ENCODE measurements at regions not wholly inside any gene's neighbourhood (a gene's known extent, or its start where the extent isn't known, plus 50 kb on each side); places are given as distances from the start of the nearest gene placed in this dataset.
"Not testable (repeated sequence)": the region's sequence is repeated elsewhere in the genome, so short reads cannot be mapped to it uniquely, and the experiment has no call there.

DNA sequence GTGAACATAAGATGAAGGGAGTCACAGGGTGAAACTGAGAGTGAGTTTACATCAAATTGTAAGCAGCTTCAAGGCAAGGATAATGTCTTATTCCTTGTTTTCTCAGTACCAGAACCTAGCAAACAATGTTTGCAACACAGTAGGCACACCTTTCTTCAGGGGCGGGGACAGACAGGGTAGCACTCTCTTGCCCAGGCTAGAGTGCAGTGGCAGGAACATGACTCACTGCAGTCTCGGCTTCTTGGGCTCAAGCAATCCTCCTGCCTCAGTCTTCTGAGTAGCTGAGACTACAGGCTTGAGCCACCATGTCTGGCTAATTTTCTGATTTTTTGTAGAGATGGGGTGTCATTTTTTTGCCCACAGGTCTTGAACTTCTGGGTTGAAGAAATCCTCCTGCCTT, 299.8 kb downstream of the CD83 start:
- H3K9me3 ChIP-seq: peaks cover 0 to 10% (median 0%) of the 10 kb centered on the region in 11 donors
- no peak for ATAC-seq
- no peak for DNase-seq
- no peaks in the 10 kb centered on the region for H3K27me3 ChIP-seq
- TF ChIP-seq, protein P1, sequence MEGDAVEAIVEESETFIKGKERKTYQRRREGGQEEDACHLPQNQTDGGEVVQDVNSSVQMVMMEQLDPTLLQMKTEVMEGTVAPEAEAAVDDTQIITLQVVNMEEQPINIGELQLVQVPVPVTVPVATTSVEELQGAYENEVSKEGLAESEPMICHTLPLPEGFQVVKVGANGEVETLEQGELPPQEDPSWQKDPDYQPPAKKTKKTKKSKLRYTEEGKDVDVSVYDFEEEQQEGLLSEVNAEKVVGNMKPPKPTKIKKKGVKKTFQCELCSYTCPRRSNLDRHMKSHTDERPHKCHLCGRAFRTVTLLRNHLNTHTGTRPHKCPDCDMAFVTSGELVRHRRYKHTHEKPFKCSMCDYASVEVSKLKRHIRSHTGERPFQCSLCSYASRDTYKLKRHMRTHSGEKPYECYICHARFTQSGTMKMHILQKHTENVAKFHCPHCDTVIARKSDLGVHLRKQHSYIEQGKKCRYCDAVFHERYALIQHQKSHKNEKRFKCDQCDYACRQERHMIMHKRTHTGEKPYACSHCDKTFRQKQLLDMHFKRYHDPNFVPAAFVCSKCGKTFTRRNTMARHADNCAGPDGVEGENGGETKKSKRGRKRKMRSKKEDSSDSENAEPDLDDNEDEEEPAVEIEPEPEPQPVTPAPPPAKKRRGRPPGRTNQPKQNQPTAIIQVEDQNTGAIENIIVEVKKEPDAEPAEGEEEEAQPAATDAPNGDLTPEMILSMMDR (IDR thresholded peaks at IDR 0.05): no peak
- H3K27ac ChIP-seq: no peak overlapping the region
- intact Hi-C loops (cut with DNase I): no loop called here
- peaks cover 0 to 7% (median 0%) of the 10 kb centered on the region in 9 donors for H3K4me1 ChIP-seq
- no peaks in the 10 kb centered on the region for H3K36me3 ChIP-seq
- 94 to 96% methylated on average over 2 of the region's 2 CpGs for WGBS, 2 donors
- no peak overlapping the region for H3K4me3 ChIP-seq

DNA sequence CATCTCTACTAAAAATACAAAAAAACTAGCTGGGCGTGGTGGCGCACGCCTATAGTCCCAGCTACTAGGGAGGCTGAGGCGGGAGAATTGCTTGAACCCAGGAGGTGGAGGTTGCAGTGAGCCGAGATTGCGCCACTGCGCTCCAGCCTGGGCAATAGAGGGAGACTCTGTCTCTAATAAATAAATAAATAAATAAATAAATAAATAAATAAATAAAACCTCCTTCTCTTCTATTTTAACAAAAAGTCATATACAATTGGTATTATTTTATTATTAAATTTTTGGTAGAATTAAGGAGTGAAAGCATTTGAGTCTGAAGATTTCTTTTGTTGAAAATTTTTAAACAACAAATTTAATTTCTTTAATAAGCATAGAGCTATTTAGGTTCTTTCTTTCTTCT, 301.7 kb downstream of the CD83 start:
- H3K4me1 ChIP-seq: peaks cover 0 to 24% (median 7%) of the 10 kb centered on the region in 9 donors
- 84 to 98% methylated on average over 7 of the region's 7 CpGs for WGBS, 2 donors

DNA sequence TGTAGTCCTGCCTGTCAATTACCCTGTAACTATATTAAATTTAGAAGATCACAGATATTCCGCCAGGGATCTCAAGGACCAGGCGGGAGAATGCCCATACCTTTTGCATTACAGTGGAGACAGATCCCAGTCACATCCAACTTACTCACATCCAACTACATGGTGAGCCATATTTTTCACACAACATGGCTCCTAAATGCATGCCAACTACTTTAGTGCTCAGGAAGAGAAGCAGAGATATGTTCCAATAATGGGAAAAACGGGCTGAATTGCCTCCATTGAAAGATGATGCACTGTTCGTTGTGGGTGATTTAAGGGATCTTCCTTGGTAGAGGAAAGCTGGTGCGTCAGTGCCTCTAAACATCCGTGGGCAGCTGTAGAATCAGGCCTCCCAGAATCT, 304.5 kb downstream of the CD83 start:
- DNase-seq: no peak
- peaks cover 0 to 26% (median 8%) of the 10 kb centered on the region in 9 donors for H3K4me1 ChIP-seq
- 88 to 90% methylated on average over 6 of the region's 6 CpGs for WGBS, 2 donors
- TF ChIP-seq, protein P1 (IDR thresholded peaks at IDR 0.05): no peak
- H3K9me3 ChIP-seq: peaks cover 0 to 10% (median 0%) of the 10 kb centered on the region in 11 donors
- ATAC-seq: no peak
- H3K27me3 ChIP-seq: no peaks in the 10 kb centered on the region
- H3K4me3 ChIP-seq: no peak overlapping the region
- no peaks in the 10 kb centered on the region for H3K36me3 ChIP-seq
- peak overlapping the region in 4 of 10 donors; percentile 52 to 70 (median 60) for H3K27ac ChIP-seq
- intact Hi-C loops (cut with DNase I): loop anchor here in 3 of 10 donors (5.0 to 10.0 kb wide), 4 partner anchors 210 to 823 kb away; partner anchors contain the start of gene JARID2 (in 1 of the 3)

More for the DNA sequence above, 301.7 kb downstream of the CD83 start:
- intact Hi-C loops (cut with DNase I); H3K4me3 ChIP-seq; H3K36me3 ChIP-seq; DNase-seq; H3K27ac ChIP-seq; ATAC-seq; H3K9me3 ChIP-seq; H3K27me3 ChIP-seq: not testable (repeated sequence)

DNA sequence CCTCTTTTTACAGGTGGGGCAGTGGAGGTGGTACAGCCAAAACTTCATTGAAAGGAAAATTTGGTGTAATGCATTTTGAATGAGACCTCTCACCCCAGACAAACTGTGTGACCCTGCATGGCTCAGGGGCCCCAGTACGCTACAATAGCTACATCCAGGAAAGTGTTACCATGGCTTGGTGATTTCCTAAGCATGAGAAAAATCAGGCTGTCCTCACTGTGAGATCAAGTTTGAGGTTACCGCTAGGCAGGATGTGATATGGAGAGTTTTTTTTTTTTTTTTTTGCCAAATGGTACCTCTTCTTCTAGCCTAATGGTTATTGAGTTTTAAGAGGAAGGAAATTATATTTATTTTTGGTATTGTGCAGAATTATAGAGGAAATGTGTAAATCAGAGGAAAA, 305.3 kb downstream of the CD83 start:
- Histone ChIP-seq H3K36me3 (no peaks in the 10 kb centered on the region), H3K4me1 (peaks cover 0 to 26% (median 8%) of the 10 kb centered on the region in 9 donors), H3K9me3 (peaks cover 0 to 5% (median 0%) of the 10 kb centered on the region in 11 donors), H3K4me3 (no peak overlapping the region), H3K27ac (peak overlapping the region in 7 of 10 donors; percentile 13 to 70 (median 52)), H3K27me3 (no peaks in the 10 kb centered on the region)
- ATAC-seq (peak; percentile 27 to 84 (median 64)), DNase-seq (peak in 1 of 2 donors; percentile 15)
- 57 to 58% methylated on average over 2 of the region's 2 CpGs for WGBS, 2 donors
- intact Hi-C loops (cut with DNase I): loop anchor here in 3 of 10 donors (5.0 to 10.0 kb wide), 4 partner anchors 211 to 822 kb away; partner anchors contain the start of gene JARID2 (in 1 of the 3)
- TF ChIP-seq, protein P1 (IDR thresholded peaks at IDR 0.05): no peak

DNA sequence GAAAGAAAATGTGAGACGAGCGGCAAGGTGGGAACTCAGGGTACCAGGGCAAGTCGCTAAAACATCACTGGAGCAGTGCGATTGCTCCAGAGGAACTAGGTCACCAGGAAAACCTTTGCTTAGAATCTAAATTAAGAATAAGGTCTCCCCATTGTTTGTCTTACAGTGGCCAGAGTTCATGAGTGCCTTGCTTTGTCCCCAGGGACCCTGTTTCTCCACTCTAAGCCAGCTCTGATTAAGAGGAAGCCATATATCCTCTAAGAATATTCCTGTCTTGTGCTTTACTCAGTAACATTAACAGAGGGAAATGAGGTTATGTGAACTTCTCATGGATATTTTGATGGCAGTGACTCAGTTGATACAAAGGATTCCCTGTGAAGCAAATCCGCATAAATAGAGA, 305.8 kb downstream of the CD83 start:
- TF ChIP-seq, protein P1 (IDR thresholded peaks at IDR 0.05): no peak
- no peaks in the 10 kb centered on the region for H3K27me3 ChIP-seq
- peak; percentile 91 to 98 (median 94) for ATAC-seq
- peak overlapping the region in 6 of 10 donors; percentile 22 to 75 (median 60) for H3K27ac ChIP-seq
- peaks cover 0 to 26% (median 8%) of the 10 kb centered on the region in 9 donors for H3K4me1 ChIP-seq
- no peak overlapping the region for H3K4me3 ChIP-seq
- peaks cover 0 to under 1% (median 0%) of the 10 kb centered on the region in 11 donors for H3K9me3 ChIP-seq
- 48 to 72% methylated on average over 5 of the region's 5 CpGs for WGBS, 2 donors
- no peaks in the 10 kb centered on the region for H3K36me3 ChIP-seq
- DNase-seq: peak in 1 of 2 donors; percentile 75
- intact Hi-C loops (cut with DNase I): loop anchor here in 3 of 10 donors (5.0 to 10.0 kb wide), 4 partner anchors 211 to 821 kb away; partner anchors contain the start of gene JARID2 (in 1 of the 3)
